ENCODE measurements at regions not wholly inside any gene's neighbourhood (a gene's known extent, or its start where the extent isn't known, plus 50 kb on each side); places are given as distances from the start of the nearest gene placed in this dataset.

DNA sequence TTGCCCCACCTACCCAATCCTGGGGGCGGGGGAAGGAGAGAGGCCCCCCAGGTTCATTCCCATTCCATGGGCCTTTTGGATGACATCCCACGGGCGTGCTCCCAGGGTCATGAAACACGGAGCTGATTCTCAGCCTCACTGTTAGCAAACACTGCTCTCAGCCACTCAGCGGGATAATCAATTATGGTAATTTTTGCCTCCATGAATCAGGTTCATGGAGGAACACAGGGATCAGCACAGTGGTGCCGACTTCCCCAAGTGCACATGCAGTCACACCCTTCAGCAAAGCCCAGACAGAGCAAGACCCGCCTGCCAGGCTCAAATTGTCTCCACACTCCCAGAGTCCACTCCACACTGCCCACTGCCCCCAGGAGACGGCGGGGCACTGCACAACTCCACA is 164.6 kb downstream of the ENGASE start:
- TF ChIP-seq, protein P1, sequence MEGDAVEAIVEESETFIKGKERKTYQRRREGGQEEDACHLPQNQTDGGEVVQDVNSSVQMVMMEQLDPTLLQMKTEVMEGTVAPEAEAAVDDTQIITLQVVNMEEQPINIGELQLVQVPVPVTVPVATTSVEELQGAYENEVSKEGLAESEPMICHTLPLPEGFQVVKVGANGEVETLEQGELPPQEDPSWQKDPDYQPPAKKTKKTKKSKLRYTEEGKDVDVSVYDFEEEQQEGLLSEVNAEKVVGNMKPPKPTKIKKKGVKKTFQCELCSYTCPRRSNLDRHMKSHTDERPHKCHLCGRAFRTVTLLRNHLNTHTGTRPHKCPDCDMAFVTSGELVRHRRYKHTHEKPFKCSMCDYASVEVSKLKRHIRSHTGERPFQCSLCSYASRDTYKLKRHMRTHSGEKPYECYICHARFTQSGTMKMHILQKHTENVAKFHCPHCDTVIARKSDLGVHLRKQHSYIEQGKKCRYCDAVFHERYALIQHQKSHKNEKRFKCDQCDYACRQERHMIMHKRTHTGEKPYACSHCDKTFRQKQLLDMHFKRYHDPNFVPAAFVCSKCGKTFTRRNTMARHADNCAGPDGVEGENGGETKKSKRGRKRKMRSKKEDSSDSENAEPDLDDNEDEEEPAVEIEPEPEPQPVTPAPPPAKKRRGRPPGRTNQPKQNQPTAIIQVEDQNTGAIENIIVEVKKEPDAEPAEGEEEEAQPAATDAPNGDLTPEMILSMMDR (IDR thresholded peaks at IDR 0.05): no peak
- TF ChIP-seq POLR2AphosphoS5 (IDR thresholded peaks at IDR 0.05; ENCODE audit: low read depth, low read length): no peak
- TF ChIP-seq SIN3A (IDR thresholded peaks at IDR 0.05; ENCODE audit: borderline replicate concordance, insufficient read depth, low read depth, low read length): no peak
- TF ChIP-seq, protein P2, sequence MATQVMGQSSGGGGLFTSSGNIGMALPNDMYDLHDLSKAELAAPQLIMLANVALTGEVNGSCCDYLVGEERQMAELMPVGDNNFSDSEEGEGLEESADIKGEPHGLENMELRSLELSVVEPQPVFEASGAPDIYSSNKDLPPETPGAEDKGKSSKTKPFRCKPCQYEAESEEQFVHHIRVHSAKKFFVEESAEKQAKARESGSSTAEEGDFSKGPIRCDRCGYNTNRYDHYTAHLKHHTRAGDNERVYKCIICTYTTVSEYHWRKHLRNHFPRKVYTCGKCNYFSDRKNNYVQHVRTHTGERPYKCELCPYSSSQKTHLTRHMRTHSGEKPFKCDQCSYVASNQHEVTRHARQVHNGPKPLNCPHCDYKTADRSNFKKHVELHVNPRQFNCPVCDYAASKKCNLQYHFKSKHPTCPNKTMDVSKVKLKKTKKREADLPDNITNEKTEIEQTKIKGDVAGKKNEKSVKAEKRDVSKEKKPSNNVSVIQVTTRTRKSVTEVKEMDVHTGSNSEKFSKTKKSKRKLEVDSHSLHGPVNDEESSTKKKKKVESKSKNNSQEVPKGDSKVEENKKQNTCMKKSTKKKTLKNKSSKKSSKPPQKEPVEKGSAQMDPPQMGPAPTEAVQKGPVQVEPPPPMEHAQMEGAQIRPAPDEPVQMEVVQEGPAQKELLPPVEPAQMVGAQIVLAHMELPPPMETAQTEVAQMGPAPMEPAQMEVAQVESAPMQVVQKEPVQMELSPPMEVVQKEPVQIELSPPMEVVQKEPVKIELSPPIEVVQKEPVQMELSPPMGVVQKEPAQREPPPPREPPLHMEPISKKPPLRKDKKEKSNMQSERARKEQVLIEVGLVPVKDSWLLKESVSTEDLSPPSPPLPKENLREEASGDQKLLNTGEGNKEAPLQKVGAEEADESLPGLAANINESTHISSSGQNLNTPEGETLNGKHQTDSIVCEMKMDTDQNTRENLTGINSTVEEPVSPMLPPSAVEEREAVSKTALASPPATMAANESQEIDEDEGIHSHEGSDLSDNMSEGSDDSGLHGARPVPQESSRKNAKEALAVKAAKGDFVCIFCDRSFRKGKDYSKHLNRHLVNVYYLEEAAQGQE (IDR thresholded peaks at IDR 0.05; ENCODE audit: insufficient read depth in 1 of 2, low read depth in 2 of 2, low read length in 1 of 2): no peak
- no peak for TF ChIP-seq TCF7L2 (IDR thresholded peaks at IDR 0.05; ENCODE audit: low read depth, low read length)
